Bronchial epithelial cell (primary cell): ENCODE measurements at regions not wholly inside any gene's neighbourhood (a gene's known extent, or its start where the extent isn't known, plus 50 kb on each side); places are given as distances from the start of the nearest gene placed in this dataset.

Source experiments
- DNase-seq: peaks from one replicate; pipeline ENCODE4 v3.0.0-alpha.2; 2010; ENCODE audit warnings: low read depth
- FAIRE-seq: peaks from 2 replicates; lab custom pipeline; 2011; peaks lifted over from hg19 to GRCh38; lab: Jason Lieb, UNC
- H3K27me3 ChIP-seq: 2 replicates; pipeline ENCODE4 v1.5.1; 2011; ENCODE audit warnings: low read length; ENCODE audit not compliant: control insufficient read depth, insufficient read depth
- H3K36me3 ChIP-seq: 2 replicates; pipeline ENCODE4 v1.5.1; 2011; ENCODE audit warnings: low read length; ENCODE audit not compliant: control insufficient read depth, insufficient read depth
- H3K4me3 ChIP-seq: 2 replicates; pipeline ENCODE4 v1.5.1; 2011; ENCODE audit warnings: mild to moderate bottlenecking, low read depth, low read length, control low read depth
- TF ChIP-seq, protein P1 (sequence below): IDR thresholded peaks from 2 replicates; pipeline ENCODE4 v1.5.1; 2011; ENCODE audit warnings: mild to moderate bottlenecking, moderate library complexity, low read length, control low read depth, inconsistent platforms; ENCODE audit not compliant: insufficient read depth, severe bottlenecking

DNA sequence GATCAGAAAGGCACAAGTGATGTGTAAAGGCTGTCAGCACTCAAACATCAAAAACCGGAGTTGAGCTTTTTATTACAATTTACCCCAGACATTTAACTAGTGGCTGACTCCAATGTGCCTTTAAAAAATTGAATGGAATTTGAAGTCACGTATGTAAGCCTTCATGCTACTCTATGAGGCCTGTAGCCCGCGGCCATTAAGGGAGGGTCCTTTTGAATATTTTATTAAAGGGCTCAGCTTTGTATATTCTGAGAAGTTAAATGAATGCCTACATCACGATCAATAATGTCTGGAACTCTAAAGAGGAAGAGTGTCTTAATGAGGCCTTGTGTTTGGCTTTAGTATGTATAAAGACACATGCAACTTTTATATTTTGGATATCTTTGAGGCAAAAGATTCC is 916.6 kb upstream of the CELF2 start:
- no peaks in the 10 kb centered on the region for H3K36me3 ChIP-seq
- FAIRE-seq = no peak

DNA sequence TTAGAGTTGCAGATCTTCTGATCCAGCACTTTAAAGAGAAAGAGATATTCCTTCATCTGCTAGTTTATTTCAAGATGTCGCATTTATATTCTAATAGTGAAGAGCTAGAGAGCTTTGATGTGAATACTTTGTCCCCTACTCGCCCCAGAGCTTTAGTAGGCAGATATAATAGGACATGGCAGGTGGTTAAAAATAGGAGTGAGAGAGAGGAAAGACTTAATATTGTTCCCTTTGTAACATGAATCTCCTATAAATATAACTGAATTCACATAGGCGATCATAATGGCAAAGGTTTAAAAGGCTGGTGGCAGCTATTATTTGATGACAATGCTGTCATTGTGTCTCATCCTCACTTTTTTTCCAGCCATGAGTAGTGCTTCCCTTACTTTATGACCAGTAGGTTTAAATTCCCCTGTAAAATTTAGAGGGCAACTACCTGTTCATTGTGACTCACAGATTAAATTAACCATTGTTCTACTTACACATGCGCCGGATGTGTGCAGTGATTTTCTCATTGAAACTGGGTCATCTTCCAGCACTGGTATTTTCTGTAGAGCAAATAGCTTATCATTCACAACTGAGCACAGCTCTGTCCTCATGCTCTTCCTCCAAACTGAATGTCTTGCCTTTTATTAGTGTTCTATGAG is 906.7 kb upstream of the CELF2 start:
- Histone ChIP-seq H3K27me3 (no peaks in the 10 kb centered on the region), H3K4me3 (no peak overlapping the region), H3K36me3 (no peaks in the 10 kb centered on the region)
- no peak for DNase-seq
- no peak for FAIRE-seq
- TF ChIP-seq, protein P1, sequence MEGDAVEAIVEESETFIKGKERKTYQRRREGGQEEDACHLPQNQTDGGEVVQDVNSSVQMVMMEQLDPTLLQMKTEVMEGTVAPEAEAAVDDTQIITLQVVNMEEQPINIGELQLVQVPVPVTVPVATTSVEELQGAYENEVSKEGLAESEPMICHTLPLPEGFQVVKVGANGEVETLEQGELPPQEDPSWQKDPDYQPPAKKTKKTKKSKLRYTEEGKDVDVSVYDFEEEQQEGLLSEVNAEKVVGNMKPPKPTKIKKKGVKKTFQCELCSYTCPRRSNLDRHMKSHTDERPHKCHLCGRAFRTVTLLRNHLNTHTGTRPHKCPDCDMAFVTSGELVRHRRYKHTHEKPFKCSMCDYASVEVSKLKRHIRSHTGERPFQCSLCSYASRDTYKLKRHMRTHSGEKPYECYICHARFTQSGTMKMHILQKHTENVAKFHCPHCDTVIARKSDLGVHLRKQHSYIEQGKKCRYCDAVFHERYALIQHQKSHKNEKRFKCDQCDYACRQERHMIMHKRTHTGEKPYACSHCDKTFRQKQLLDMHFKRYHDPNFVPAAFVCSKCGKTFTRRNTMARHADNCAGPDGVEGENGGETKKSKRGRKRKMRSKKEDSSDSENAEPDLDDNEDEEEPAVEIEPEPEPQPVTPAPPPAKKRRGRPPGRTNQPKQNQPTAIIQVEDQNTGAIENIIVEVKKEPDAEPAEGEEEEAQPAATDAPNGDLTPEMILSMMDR = no peak

More for the DNA sequence above, 916.6 kb upstream of the CELF2 start:
- no peaks in the 10 kb centered on the region for H3K27me3 ChIP-seq
- DNase-seq = no peak
- H3K4me3 ChIP-seq = no peak overlapping the region
- TF ChIP-seq, protein P1 = no peak

DNA sequence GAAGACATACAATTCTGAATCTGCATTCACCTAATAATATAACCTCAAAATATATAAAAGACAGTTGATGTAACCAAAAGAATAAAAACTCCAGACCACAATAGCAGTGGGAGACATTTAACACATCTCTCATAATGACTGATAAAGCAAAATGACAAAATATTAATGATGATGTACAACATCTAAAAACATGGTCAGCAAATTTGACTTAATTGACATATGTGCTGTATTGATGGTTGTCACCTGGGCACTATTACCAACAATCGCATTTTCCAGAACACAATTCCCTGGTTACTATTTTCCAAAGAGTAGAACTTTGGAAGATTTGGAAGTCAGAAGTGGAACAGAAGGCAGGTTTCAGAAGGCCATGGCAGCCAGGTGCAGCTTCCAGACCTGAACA is 899.5 kb upstream of the CELF2 start:
- DNase-seq = no peak
- TF ChIP-seq, protein P1 = no peak
- H3K4me3 ChIP-seq = no peak overlapping the region
- no peaks in the 10 kb centered on the region for H3K27me3 ChIP-seq
- FAIRE-seq = no peak
- H3K36me3 ChIP-seq = no peaks in the 10 kb centered on the region

DNA sequence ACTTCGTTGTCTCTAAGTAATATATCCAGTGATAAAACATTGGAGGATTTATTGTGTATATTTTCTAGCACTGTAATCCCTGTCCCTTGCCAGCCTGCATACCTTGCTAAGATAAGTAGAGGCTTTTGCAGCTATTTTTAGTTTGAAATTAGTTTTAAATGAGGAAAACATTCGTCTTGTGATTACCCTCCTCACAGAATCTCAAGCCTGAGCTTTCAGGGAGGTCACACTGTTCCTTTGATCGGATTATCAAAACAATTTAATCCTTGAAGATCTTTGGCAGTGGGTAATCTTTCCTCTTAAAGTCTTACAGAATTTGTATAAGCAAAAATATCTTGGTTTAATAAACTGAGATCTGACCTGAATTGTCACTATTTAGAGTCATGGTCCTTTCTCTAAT is 897.0 kb upstream of the CELF2 start:
- Histone ChIP-seq H3K27me3 (no peaks in the 10 kb centered on the region), H3K4me3 (no peak overlapping the region), H3K36me3 (no peaks in the 10 kb centered on the region)
- DNase-seq = no peak
- TF ChIP-seq, protein P1 = no peak
- FAIRE-seq = no peak

DNA sequence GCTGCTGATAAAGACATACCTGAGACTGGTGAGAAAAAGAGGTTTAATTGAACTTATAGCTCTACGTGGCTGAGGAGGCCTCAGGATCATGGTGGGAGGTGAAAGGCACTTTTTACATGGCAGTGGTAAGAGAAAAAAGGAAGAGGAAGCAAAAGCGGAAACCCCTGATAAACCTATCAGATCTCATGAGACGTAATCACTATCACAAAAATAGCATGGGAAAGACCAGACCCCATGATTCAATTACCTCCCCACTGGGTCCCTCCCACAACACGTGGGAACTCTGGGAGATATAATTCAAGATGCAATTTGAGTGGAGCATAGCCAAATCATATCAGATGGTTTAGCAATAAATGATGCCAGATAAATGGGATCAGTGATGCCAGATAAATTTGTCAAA is 892.0 kb upstream of the CELF2 start:
- Histone ChIP-seq H3K27me3 (no peaks in the 10 kb centered on the region), H3K36me3 (no peaks in the 10 kb centered on the region), H3K4me3 (no peak overlapping the region)
- TF ChIP-seq, protein P1 = no peak
- DNase-seq (no peak), FAIRE-seq (no peak)

DNA sequence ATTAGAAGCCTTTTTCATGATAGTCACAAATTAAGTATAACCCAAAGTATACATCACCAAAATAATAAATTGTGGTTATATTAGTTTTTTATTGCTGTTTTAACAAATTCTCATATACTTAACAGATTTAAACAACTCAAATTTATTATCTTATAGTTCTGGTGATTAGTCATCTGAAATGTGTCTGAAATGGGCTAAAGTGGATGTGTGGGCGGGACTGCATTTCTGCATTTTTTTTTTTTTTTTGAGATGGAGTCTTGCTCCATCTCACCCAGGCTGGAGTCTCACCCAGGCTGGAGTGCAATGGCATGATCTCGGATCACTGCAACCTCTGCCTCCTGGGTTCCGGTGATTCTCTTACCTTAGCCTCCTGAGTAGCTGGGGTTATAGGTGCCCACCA is 891.5 kb upstream of the CELF2 start:
- TF ChIP-seq, protein P1 = no peak
- FAIRE-seq (no peak), DNase-seq (no peak)
- Histone ChIP-seq H3K4me3 (no peak overlapping the region), H3K36me3 (no peaks in the 10 kb centered on the region), H3K27me3 (no peaks in the 10 kb centered on the region)
